Activated gamma-delta T cell treated with anti-CD3 and anti-CD28 coated beads, Interleukin-2, amount 50 U/mL, for 16 hours (primary cell): ENCODE measurements at regions not wholly inside any gene's neighbourhood (a gene's known extent, or its start where the extent isn't known, plus 50 kb on each side); places are given as distances from the start of the nearest gene placed in this dataset.

ENCODE experiments used
- DNase-seq: peaks from one replicate; pipeline ENCODE4 v3.0.0-alpha.2; 2020; ENCODE audit warnings: low read depth

GRCh38 chr1:10848109-10848684, 51.8 kb upstream of the CASZ1 start:
- no peak for DNase-seq

GRCh38 chr1:10850026-10850425, 53.6 kb upstream of the CASZ1 start:
- no peak for DNase-seq

- no peak for DNase-seq
Measured at GRCh38 chr1:10851024-10852013, 54.9 kb upstream of the CASZ1 start.

GRCh38 chr1:10852018-10852417, 55.6 kb upstream of the CASZ1 start:
- no peak for DNase-seq

- no peak for DNase-seq
Measured at GRCh38 chr1:10852486-10852885, 56.0 kb upstream of the CASZ1 start.

- DNase-seq: no peak
Measured at GRCh38 chr1:10852998-10853520, 56.6 kb upstream of the CASZ1 start.

- no peak for DNase-seq
Measured at GRCh38 chr1:10853701-10854100, 57.3 kb upstream of the CASZ1 start.

- no peak for DNase-seq
Measured at GRCh38 chr1:10854856-10855459, 58.5 kb upstream of the CASZ1 start.

GRCh38 chr1:10856176-10856683, 59.8 kb upstream of the CASZ1 start:
- no peak for DNase-seq

GRCh38 chr1:10856863-10857598, 60.6 kb upstream of the CASZ1 start:
- DNase-seq: no peak

GRCh38 chr1:10857687-10858086, 61.2 kb upstream of the CASZ1 start:
- DNase-seq: no peak

- DNase-seq: no peak
Measured at GRCh38 chr1:10860218-10860617, 63.8 kb upstream of the CASZ1 start.

GRCh38 chr1:10860682-10861081, 64.2 kb upstream of the CASZ1 start:
- no peak for DNase-seq

- no peak for DNase-seq
Measured at GRCh38 chr1:10861822-10862221, 65.4 kb upstream of the CASZ1 start.

GRCh38 chr1:10862743-10863335, 66.4 kb upstream of the CASZ1 start:
- no peak for DNase-seq

- DNase-seq: no peak
Measured at GRCh38 chr1:10863886-10864285, 67.4 kb upstream of the CASZ1 start.

- no peak for DNase-seq
Measured at GRCh38 chr1:10864776-10865175, 68.3 kb upstream of the CASZ1 start.

GRCh38 chr1:10865518-10866320, 69.3 kb upstream of the CASZ1 start:
- DNase-seq: no peak

- peak; percentile 3 for DNase-seq
Measured at GRCh38 chr1:10866321-10867093, 70.1 kb upstream of the CASZ1 start.
